AG04449 (cell line): ENCODE measurements at regions not wholly inside any gene's neighbourhood (a gene's known extent, or its start where the extent isn't known, plus 50 kb on each side); places are given as distances from the start of the nearest gene placed in this dataset.
"Not testable (repeated sequence)": the region's sequence is repeated elsewhere in the genome, so short reads cannot be mapped to it uniquely, and the experiment has no call there.

Source experiments
- CTCF ChIA-PET: fragments of 350-600 bp; formaldehyde crosslinking; extraction: SDS; loops from one replicate; lab custom pipeline; 2021; ENCODE audit warnings: antibody characterized with exemption; lab: Yijun Ruan, JAX
- POLR2A ChIA-PET: fragments of 400-600, 350-600 bp; formaldehyde crosslinking; extraction: SDS; loops from one replicate; lab custom pipeline; 2020; ENCODE audit warnings: antibody characterized with exemption, inconsistent platforms; lab: Yijun Ruan, JAX
- DNase-seq: peaks from one replicate; pipeline ENCODE4 v3.0.0-alpha.2; 2010; ENCODE audit warnings: low read depth, low spot score
- H3K4me3 ChIP-seq: 2 replicates; pipeline ENCODE4 v1.5.1; 2011; ENCODE audit warnings: low read depth, mild to moderate bottlenecking, control low read depth, low read length
- CTCF ChIP-seq: IDR thresholded peaks from one replicate; pipeline ENCODE4 v1.5.1; 2011; ENCODE audit warnings: mild to moderate bottlenecking, moderate library complexity, low read length, control low read depth, inconsistent platforms; ENCODE audit not compliant: insufficient read depth; ENCODE audit errors: missing control alignments

- ChIA-PET POLR2A (no interaction called here), CTCF (interaction anchor here (0.8 kb wide), 1 partner anchor 19 kb away, joined by 4 read pairs; no protein-coding TSS in a partner anchor)
- no peak for TF ChIP-seq CTCF
- no peak overlapping the region for H3K4me3 ChIP-seq
- no peak for DNase-seq
Measured at GRCh38 chr1:181208967-181209366, 120.5 kb downstream of the IER5 start.

- ChIA-PET CTCF (no interaction called here), POLR2A (no interaction called here)
- TF ChIP-seq CTCF = no peak
- no peak for DNase-seq
- no peak overlapping the region for H3K4me3 ChIP-seq
Measured at GRCh38 chr1:181213056-181213455, 124.6 kb downstream of the IER5 start.

- CTCF ChIA-PET = interaction anchor here (1.2 kb wide), 1 partner anchor 209 kb away, joined by 4 read pairs; no protein-coding TSS in a partner anchor
- no peak overlapping the region for H3K4me3 ChIP-seq
- TF ChIP-seq CTCF = no peak
- POLR2A ChIA-PET = no interaction called here
- no peak for DNase-seq
Measured at GRCh38 chr1:181216591-181216994, 128.1 kb downstream of the IER5 start.

GRCh38 chr1:181219938-181220337 lies 131.4 kb downstream of the IER5 start:
- no peak for DNase-seq
- no peak overlapping the region for H3K4me3 ChIP-seq
- POLR2A ChIA-PET = no interaction called here
- CTCF ChIA-PET = interaction anchor here (1.1 kb wide), 2 partner anchors 30 to 205 kb away, joined by 3 to 5 read pairs; no protein-coding TSS in a partner anchor
- no peak for TF ChIP-seq CTCF

- ChIA-PET POLR2A (no interaction called here), CTCF (no interaction called here)
- no peak overlapping the region for H3K4me3 ChIP-seq
- DNase-seq = no peak
- no peak for TF ChIP-seq CTCF
Measured at GRCh38 chr1:181221078-181221477, 132.6 kb downstream of the IER5 start.

GRCh38 chr1:181222972-181223505 lies 134.5 kb downstream of the IER5 start:
- no peak for DNase-seq
- H3K4me3 ChIP-seq = no peak overlapping the region
- ChIA-PET POLR2A (no interaction called here), CTCF (no interaction called here)
- no peak for TF ChIP-seq CTCF

GRCh38 chr1:181226728-181227127 lies 138.2 kb downstream of the IER5 start:
- DNase-seq, POLR2A ChIA-PET, H3K4me3 ChIP-seq: not testable (repeated sequence)
- CTCF ChIA-PET = interaction anchor here (1.1 kb wide), 1 partner anchor 15 kb away, joined by 3 read pairs; no protein-coding TSS in a partner anchor
